ENCODE measurements at regions not wholly inside any gene's neighbourhood (a gene's known extent, or its start where the extent isn't known, plus 50 kb on each side); places are given as distances from the start of the nearest gene placed in this dataset.

- TF ChIP-seq CTCF (IDR thresholded peaks at IDR 0.05; ENCODE audit: insufficient read depth, low read length), result no peak
These were observed 49.7 kb downstream of the CYRIA start for GRCh38 chr2:16615687-16616615.

GRCh38 chr2:16615246-16615645 lies 50.4 kb downstream of the CYRIA start:
- no peak for TF ChIP-seq CTCF (IDR thresholded peaks at IDR 0.05; ENCODE audit: insufficient read depth, low read length)
- DNase-seq (ENCODE audit: low read depth), result no peak
- H3K4me3 ChIP-seq (ENCODE audit: low read depth, low read length), result no peak overlapping the region

More at GRCh38 chr2:16615687-16616615, 49.7 kb downstream of the CYRIA start:
- DNase-seq (ENCODE audit: low read depth), result no peak
- no peak overlapping the region for H3K4me3 ChIP-seq (ENCODE audit: low read depth, low read length)

GRCh38 chr2:16614314-16614860 lies 51.2 kb downstream of the CYRIA start:
- H3K4me3 ChIP-seq (ENCODE audit: low read depth, low read length), result no peak overlapping the region
- DNase-seq (ENCODE audit: low read depth), result no peak
- no peak for TF ChIP-seq CTCF (IDR thresholded peaks at IDR 0.05; ENCODE audit: insufficient read depth, low read length)

GRCh38 chr2:16613539-16614011 lies 52.1 kb downstream of the CYRIA start:
- TF ChIP-seq CTCF (IDR thresholded peaks at IDR 0.05; ENCODE audit: insufficient read depth, low read length), result no peak
- peak; percentile 4 for DNase-seq (ENCODE audit: low read depth)
- no peak overlapping the region for H3K4me3 ChIP-seq (ENCODE audit: low read depth, low read length)

- H3K4me3 ChIP-seq (ENCODE audit: low read depth, low read length), result no peak overlapping the region
- no peak for TF ChIP-seq CTCF (IDR thresholded peaks at IDR 0.05; ENCODE audit: insufficient read depth, low read length)
- no peak for DNase-seq (ENCODE audit: low read depth)
These were observed 53.1 kb downstream of the CYRIA start for GRCh38 chr2:16612490-16612889.

GRCh38 chr2:16609786-16610185 lies 55.8 kb downstream of the CYRIA start:
- no peak overlapping the region for H3K4me3 ChIP-seq (ENCODE audit: low read depth, low read length)
- no peak for DNase-seq (ENCODE audit: low read depth)
- no peak for TF ChIP-seq CTCF (IDR thresholded peaks at IDR 0.05; ENCODE audit: insufficient read depth, low read length)

Data from fibroblast of the aortic adventitia (primary cell).